Bone marrow (tissue), 2 donors: ENCODE measurements at regions not wholly inside any gene's neighbourhood (a gene's known extent, or its start where the extent isn't known, plus 50 kb on each side); places are given as distances from the start of the nearest gene placed in this dataset.

ENCODE experiments used
- DNase-seq, 2 donors: peaks; one replicate each; lab custom pipeline; 2025; lab: John Stamatoyannopoulos, UW

GRCh38 chr3:150064971-150065370, 94.3 kb upstream of the PFN2 start:
- DNase-seq = no peak

GRCh38 chr3:150063237-150063636, 92.5 kb upstream of the PFN2 start:
- DNase-seq = no peak

- DNase-seq = no peak
Observed at GRCh38 chr3:150062492-150062891, 91.8 kb upstream of the PFN2 start.

- DNase-seq = no peak
Observed at GRCh38 chr3:150061288-150062024, 90.8 kb upstream of the PFN2 start.

GRCh38 chr3:150059729-150060128, 89.0 kb upstream of the PFN2 start:
- no peak for DNase-seq

- no peak for DNase-seq
Observed at GRCh38 chr3:150059241-150059640, 88.5 kb upstream of the PFN2 start.

- DNase-seq = no peak
Observed at GRCh38 chr3:150057227-150057626, 86.5 kb upstream of the PFN2 start.

GRCh38 chr3:150055332-150055731, 84.6 kb upstream of the PFN2 start:
- no peak for DNase-seq

- no peak for DNase-seq
Observed at GRCh38 chr3:150054635-150055034, 83.9 kb upstream of the PFN2 start.

GRCh38 chr3:150050510-150050909, 79.8 kb upstream of the PFN2 start:
- DNase-seq = no peak

- no peak for DNase-seq
Observed at GRCh38 chr3:150049317-150049716, 78.6 kb upstream of the PFN2 start.

GRCh38 chr3:150041877-150042276, 71.2 kb upstream of the PFN2 start:
- no peak for DNase-seq

GRCh38 chr3:150040097-150040496, 69.4 kb upstream of the PFN2 start:
- no peak for DNase-seq

GRCh38 chr3:150038830-150039229, 68.1 kb upstream of the PFN2 start:
- no peak for DNase-seq

- no peak for DNase-seq
Observed at GRCh38 chr3:150036780-150037179, 66.1 kb upstream of the PFN2 start.

GRCh38 chr3:150035910-150036612, 65.4 kb upstream of the PFN2 start:
- no peak for DNase-seq

- DNase-seq = no peak
Observed at GRCh38 chr3:150035301-150035779, 64.6 kb upstream of the PFN2 start.

- no peak for DNase-seq
Observed at GRCh38 chr3:150033721-150034120, 63.0 kb upstream of the PFN2 start.

GRCh38 chr3:150030841-150031240, 60.1 kb upstream of the PFN2 start:
- DNase-seq = no peak

GRCh38 chr3:150023239-150023636, 52.5 kb upstream of the PFN2 start:
- DNase-seq = no peak

GRCh38 chr3:150022381-150023238, 51.9 kb upstream of the PFN2 start:
- no peak for DNase-seq

- no peak for DNase-seq
Observed at GRCh38 chr3:150020527-150020926, 49.8 kb upstream of the PFN2 start.
